H4 (cell line): ENCODE measurements at regions not wholly inside any gene's neighbourhood (a gene's known extent, or its start where the extent isn't known, plus 50 kb on each side); places are given as distances from the start of the nearest gene placed in this dataset.

ENCODE experiments used
- DNase-seq: peaks from one replicate; pipeline ENCODE4 v3.0.0-alpha.2; 2015; ENCODE audit warnings: low spot score

DNA sequence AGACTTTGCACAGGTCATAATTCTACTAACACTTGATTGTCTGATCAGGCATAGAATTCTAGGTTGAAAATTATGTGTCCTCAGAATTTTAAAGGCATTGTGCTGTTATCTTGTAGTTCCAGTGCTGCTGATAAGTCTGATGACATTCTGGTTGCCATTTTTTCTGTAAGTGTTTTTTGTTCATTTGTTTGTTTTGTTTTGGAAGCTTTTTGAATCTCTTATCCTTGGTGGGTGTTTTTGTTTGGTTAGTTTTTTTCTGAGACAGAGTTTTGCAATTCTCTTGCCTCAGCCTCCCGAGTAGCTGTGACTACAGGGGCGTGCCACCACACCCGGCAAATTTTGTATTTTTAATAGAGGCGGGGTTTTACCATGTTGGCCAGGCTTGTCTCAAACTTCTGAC is 178.9 kb downstream of the CCDC71L start:
- no peak for DNase-seq

DNA sequence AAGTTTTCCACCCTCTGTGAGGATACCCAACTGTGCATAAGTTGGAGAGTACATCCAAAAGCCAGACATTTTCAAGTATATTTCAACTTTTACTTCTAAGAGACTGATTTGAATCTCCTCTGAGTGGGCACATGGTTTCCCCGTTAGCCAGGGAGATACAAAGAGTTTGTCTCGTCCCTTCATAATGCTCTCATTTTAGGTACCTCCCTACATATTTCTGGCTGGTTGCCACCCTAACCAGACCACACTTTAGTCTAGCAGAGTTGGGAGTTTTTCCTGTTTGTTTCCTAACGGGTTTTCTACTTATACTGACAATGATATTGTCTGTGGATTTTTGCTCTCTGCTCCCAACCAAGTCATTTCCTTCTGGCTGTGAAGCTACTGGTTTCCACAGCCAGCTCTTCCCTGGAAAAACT is 180.3 kb downstream of the CCDC71L start:
- no peak for DNase-seq

DNA sequence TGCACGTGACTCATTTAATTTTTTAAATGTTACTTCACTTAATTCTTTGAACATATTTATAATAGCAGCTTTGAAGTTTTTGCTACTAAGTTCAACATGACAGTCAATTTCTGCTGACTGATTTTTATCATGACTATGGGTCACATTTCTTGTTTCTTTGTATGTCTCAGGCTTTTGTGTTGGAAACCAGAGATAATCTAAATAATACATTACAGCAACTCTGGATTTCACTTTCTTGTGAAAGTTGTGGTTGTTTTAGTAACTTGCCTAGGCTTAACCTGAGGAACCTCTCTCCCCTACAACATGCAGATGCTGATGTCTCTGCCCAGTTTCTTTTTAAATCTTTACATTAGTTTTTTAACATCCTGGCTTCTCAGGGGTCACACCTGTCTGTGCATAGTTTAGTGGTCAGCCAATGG is 180.8 kb downstream of the CCDC71L start:
- no peak for DNase-seq

DNA sequence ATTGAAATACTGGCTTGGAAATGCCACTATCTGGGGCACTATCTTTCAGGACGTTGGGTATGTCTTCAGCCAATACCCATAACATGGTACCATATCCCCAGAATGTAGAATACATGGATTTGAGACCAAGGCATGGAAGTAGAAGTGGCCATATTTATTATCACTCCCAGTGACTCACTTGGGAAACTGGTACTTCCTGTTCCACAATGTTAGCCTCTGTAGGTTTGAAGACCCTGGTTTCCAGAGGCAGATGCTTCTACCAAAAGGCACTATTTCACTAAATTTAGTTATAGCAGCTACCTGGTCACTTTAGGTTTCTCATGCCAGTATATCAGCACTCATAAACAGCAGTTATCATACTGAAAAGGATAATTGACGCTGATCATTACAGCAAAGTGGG is 184.2 kb downstream of the CCDC71L start:
- DNase-seq = no peak

DNA sequence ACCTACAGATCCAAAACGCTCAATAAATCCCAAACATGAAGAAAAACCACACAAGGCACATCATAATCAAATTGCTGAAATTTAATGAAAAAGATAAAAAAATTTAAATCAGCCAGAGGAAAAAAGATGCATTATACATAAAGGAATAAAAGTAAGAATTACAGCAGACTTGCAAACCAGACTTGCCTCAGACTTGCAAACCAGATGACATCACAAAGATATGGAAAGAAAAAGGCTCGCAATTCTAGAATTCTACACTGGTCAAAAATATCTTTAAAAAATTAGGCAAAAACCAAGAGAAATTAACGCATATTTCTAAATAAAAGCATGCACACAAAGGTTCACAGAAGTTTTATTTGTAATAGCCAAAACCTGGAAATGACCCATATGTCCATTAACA is 188.0 kb upstream of the NAMPT start:
- no peak for DNase-seq

DNA sequence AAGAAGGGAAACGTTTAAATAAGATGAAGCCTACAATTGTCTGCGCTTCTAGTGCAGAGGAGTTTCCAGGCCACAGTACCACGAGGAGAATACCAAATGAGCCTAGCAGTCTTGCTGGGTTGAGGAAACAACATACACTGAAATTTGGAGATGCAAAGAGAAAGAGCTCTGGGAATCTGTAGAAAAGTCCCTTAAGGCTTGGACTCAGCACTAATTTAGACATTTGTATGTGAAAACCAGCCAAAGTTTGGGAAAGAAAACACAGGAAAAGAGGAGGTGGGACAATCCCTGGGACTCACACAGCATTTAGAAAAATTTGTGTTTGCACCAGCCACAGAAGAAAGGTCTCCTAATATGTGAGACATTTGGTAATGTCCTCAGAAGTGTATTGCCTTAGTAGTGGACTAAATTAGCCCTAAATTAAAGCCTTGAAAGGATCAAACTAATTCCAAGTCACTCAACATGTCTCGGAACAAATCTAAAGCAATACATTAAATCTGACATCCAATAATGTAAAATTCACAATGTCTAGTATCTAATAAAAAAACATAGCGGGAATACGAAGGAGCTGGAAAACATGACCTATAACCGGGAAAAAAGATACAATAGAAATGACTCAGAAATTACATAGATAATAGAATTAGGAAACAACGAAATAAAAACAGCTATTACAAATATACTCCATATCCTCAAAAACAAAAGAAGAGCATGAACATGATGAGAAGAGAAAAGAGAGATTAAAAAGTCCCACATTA is 187.1 kb upstream of the NAMPT start:
- no peak for DNase-seq

DNA sequence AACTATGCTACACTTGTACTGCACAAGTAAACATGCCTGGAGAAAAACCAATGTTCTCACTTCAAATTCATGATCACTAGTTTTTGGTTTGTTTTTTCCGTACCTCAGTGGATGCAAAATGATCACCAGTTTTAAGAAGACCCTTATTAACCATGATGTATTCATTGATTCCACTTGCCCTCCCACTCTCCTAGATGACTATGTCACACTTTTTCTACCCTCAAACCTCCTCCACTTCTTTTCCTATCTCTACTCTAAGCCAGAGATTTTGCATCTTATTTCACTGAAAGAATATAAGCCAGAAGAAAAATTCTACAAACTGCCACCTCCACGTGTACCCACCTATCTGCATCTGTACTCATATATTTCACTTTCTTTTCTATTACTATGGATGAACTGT is 186.2 kb upstream of the NAMPT start:
- no peak for DNase-seq

DNA sequence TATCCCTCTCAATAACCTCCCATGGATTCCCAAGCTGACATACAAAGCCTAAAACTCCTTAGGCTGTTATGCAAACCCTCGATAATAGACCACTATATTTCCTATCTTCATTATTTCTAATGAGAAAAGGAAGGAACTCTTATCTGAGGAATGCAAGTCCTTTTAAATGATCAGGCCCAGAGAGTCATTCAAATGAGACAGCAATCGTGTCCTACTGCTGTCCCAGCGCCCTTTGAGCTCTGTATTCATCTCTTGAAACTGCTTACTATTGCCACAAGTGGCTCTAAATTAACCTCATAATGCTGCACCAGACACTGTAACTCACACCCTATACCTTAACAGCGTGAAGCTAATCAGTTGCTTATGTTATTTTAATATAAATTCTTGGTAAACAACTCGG is 182.1 kb upstream of the NAMPT start:
- no peak for DNase-seq

DNA sequence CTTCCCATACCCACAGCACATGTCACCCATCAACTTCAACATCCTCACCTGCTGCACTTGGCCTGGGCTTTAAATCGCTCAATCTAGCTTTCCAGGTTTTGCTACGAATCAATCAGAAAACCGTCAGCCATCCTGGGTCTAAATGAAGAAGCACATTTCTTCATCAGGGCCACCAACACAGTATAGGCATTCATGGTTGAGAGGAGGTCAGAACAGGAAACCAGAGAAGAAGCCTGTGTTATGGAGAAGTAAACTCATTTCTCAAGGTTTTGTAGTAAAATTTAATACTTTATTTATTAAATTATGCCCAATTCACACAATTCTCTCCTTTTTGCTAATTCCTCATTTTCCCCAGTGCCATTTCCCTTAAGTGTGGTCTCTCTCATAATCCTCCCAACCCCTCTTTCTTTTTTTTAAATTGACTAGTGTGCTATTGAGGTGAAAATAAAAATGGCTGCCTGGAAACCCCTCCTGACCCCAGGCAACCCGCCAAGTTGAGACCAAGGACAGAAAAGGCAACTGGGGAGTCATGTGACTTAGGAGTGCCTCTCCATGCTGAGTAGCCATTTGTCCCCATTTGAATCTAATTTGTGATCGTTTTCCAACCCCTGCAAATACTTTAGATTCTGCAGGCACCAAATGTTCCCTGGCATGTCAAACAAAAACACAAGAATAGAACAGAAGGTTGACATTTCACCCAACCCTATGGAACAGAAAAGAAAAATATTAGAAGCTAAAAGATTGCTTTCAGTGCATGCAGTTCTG is 181.1 kb upstream of the NAMPT start:
- DNase-seq = no peak

DNA sequence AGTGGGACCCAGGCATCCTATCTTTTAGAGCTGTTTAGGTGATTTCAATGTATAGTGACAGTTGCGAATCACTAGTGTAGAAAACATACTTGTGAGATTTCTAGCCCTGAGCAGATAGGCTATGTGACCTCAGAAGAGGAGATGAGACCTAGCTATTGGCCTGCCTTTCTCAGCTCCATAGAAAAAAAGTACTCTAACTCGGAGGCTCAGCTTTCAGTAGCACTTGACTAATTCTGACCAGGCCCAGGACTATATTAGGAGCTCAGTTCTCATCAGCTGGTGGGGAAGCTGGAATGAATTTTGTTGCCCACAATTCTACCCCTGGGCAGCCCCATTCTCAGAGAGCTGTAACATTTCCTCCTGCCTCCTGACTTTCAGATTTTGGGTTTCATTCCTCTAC is 179.9 kb upstream of the NAMPT start:
- DNase-seq = no peak

DNA sequence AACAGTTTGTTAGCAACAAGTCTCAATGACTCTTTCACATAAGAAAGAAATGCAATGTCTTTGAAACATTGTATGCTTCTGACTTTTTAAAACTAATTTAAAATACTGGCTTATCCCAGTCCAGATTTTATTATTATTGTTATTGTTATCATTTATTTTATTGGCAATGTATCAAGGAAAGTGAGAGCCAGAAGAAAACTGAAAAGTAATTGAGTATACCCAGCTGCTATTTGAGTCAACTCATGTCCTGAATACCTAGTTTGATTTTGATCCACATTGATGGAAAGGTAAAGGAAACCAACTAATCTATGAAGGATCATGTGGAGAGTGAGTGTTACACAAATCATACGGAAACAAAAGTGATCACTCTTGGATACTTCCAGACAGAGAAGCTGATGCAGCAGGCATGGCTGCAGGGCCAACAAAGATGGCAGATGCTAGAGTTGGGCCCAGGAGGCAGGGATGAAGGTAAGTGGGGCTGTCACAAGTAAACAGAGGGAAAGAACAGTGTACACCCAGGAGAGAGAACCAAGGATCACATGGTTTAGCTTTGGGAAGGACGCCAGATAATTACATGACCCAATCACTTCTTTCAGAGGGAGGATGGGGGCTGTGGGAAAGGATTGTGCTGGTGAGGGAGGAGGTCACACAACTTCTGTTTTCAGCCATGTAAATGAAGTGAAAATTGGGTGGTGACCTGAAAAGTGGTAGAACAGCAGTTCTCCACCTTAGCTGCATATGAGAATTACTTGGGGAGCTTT is 179.2 kb upstream of the NAMPT start:
- DNase-seq = no peak

DNA sequence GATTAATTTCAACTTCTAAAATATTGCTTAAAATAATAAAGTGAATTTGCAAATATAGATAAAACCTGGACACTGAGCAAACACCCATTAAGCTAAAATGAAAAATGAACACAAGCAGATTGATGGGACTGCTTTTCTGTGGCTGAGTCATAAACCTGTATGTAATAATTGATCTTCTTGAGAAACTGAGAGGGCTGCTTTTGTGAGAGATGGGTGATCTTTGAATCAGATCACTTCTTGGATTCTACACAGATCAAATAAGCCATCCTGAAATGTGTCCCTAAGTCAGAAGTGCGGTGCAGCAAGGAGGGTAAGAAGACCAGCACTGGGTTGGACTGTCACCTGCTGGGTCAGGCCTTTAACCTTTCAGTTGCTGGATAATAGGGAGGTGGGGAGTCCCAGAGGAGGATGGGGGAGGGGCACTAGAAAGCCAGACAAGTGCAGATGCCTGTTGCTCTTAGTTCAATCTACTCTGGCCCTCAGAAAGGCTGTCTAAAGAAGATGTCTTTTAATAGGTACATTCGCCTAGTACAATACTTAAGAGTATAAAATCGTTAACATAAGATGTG is 178.2 kb upstream of the NAMPT start:
- DNase-seq = no peak

DNA sequence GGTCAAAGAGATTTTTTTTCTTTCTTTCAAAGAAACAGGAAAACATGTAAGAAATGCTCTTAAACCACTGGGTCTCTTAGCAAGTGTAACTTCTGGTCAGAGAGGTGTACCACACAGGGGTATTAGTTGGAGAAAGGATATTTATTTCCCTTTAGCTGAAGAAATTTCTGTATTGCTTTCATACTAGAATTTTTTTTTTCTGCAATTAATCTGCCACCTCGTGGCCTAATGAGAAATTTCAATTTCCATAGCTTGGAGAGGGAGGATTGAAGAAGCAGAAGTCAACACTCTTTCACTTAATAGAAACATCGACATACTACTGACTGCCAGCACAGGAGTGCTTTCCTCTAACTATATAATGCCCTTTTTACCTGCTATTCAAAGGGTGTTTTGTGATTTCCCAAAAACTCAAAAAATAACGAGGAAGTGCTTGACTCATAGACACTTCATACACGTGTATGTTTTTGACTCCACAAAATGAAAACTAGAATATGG is 177.6 kb upstream of the NAMPT start:
- DNase-seq = peak; percentile 24

DNA sequence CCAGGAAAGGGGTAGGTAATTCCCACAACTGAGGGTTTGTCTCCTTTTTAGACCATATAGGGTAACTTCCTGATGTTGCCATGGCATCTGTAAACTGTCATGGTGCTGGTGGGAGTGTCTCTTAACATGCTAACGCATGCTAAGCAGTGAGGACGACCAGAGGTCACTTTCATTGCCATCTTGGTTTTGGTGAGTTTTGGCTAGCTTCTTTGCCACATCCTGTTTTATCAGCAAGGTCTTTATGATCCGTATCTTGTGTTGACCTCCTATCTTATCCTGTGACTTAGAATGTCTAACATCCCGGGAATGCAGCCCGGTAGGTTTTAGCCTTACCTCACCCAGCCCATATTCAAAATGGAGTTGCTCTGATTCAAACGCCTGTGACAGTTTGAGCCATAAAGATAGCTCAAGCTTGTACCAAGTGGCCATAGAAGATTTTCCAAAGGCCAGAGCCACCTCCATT is 176.0 kb upstream of the NAMPT start:
- DNase-seq = no peak

DNA sequence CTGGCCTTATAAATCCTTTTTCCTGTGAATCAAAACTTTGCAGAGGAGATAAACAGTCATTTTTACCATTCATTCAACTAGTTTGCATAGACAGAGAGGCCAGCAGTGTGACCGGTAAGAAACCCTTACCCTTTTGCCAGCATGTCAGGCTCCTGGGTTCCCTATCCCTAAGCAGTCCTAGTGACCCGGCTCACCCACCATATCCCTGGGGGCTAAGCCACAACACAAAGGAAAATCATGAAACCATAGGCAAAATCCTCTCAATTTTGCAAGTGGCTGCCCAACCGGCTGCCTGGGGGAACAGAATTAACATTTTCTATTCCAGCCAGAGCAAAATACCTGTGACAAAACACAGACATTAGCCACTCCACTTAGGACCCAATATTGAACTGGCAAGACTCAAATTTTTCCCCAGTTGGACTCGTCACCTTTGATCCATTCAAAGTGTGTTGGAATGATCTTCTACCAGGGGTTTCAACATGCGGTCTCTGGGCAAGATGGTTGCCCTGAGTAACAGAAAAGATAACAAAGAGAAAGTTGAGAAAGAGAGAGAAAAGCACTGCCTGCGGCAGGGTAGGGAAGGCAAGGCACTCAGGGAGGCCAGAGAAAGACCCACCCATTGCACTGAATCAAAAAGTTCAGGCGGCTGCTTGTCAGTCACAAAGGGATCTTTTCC is 174.8 kb upstream of the NAMPT start:
- no peak for DNase-seq

DNA sequence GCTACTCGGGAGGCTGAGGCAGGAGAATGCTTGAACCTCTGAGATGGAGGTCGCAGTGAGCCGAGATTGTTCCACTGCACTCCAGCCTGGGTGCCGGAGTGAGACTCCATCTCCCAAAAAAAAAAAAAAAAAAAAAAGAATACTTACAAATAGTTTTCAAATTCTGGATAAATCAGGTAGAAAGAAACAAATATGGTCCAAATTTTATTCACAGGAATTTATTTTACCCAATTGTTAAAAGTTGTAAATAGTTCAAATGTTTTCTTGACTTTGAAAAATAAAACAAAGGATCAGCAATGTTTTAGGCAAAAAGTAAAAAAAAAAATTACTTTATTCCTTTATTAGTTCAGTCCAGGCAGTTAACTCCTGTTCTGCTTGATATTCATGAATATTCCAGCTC is 172.9 kb upstream of the NAMPT start:
- DNase-seq = no peak

DNA sequence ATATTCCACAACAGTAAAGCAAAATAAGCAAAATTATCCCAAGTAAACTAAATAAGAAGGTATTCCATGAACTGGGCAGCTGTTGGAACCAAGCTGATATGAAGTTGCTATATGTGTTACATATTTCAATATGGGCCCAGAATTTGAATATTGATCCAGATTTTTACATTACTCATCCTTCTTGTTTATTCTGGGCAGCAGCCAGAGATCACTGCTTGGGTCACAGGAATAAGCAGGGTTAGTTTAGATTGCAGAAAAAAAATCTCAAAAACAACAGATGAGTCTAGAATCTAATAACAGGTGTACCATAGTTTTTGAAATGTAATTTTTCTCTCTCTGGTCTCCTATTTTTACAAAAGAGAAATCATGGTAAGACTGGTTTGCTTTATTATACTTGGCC is 171.5 kb upstream of the NAMPT start:
- DNase-seq = no peak

DNA sequence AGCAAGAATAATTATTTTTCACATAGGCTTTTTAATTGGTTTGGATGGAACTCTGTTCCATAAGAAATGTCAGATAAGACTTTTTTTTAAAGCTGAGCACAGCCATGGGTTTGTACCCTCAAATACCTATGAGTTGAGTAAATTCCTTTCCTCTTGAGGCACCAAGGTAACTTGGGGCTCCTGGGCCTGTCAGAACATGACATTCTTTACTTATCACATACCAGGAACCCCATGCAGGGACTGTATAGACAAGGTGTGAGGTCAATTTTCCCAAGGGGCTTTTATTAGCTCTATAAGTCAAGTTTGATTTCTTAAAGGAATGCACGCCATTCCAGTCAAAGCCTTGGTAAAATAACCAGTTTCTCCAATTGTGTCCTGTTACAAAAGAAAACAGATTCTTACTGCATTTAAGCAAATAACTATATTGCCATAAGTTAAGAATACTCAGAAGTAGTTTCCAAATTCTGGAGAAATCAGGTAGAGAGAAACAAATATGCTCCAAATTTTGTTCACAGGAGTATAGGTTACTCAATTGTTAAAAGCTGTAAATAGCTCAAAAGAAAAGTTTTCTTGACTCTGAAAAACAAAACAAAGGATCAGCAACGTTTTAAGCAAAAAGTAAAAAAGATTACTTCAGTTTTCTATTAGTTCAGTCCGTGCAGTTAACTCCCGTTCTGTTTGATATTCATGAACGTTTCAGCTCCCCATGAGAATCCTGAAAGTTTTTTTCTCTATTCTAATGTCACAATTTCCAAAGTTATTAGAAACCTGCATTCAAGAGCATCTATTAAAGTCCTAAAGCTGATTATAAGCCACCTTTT is 167.5 kb upstream of the NAMPT start:
- no peak for DNase-seq

DNA sequence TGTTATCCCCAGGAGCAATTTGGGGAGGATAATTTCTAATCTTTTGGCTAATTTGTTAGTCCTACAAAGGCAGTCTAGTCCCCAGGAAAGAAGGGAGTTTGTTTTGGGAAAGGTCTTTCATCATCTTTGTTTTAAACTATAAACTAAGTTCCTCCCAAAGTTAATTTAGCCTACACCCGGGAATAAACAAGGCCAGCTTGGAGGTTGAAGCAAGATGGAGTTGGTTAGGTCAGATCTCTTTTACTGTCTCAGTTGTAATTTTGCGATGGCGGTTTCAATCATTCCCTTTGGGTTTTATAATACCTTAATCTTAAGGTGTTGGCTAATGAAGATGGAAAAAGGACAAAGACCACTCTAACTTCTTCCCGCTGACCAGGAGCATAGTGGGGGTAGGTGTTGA is 166.4 kb upstream of the NAMPT start:
- DNase-seq = no peak

DNA sequence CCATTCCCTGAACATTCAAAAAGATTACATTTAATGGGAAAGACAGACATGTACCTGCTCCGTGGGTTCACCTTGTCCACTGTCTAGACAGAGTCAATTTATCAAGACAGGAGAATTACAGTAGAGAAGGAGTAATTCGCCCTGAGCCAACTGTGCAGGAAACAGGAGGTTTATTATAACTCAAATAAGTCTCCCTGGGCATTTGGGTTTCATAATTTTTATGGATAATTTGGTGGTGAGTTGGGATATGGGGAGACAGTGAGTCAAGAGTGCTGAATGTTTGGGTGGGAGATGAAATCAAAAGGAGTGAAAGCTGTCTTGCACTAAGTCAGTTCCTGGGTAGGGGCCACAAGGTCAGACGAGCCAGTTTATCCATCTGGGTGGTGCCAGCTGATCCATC is 165.9 kb upstream of the NAMPT start:
- no peak for DNase-seq
